ENCODE measurements at regions not wholly inside any gene's neighbourhood (a gene's known extent, or its start where the extent isn't known, plus 50 kb on each side); places are given as distances from the start of the nearest gene placed in this dataset.

GRCh38 chr6:163790266-163790840 is 375.8 kb downstream of the QKI start:
- DNase-seq (ENCODE audit: low read depth, low spot score) = no peak
- no peak overlapping the region for H3K27ac ChIP-seq

- DNase-seq (ENCODE audit: low read depth, low spot score) = no peak
- no peak overlapping the region for H3K27ac ChIP-seq
Measured at GRCh38 chr6:163789199-163789810, 374.8 kb downstream of the QKI start.

GRCh38 chr6:163786995-163787671 is 372.6 kb downstream of the QKI start:
- no peak for DNase-seq (ENCODE audit: low read depth, low spot score)
- H3K27ac ChIP-seq = no peak overlapping the region

- no peak overlapping the region for H3K27ac ChIP-seq
- DNase-seq (ENCODE audit: low read depth, low spot score) = no peak
Measured at GRCh38 chr6:163782436-163783003, 368.0 kb downstream of the QKI start.

- no peak overlapping the region for H3K27ac ChIP-seq
- DNase-seq (ENCODE audit: low read depth, low spot score) = no peak
Measured at GRCh38 chr6:163780994-163781393, 366.5 kb downstream of the QKI start.

- no peak for DNase-seq (ENCODE audit: low read depth, low spot score)
Measured at GRCh38 chr6:163779727-163780284, 365.3 kb downstream of the QKI start.

GRCh38 chr6:163777716-163778115 is 363.2 kb downstream of the QKI start:
- H3K27ac ChIP-seq = no peak overlapping the region

More at GRCh38 chr6:163779727-163780284, 365.3 kb downstream of the QKI start:
- no peak overlapping the region for H3K27ac ChIP-seq

GRCh38 chr6:163776906-163777686 is 362.6 kb downstream of the QKI start:
- H3K27ac ChIP-seq = no peak overlapping the region
- no peak for DNase-seq (ENCODE audit: low read depth, low spot score)

More at GRCh38 chr6:163777716-163778115, 363.2 kb downstream of the QKI start:
- no peak for DNase-seq (ENCODE audit: low read depth, low spot score)

- no peak overlapping the region for H3K27ac ChIP-seq
- DNase-seq (ENCODE audit: low read depth, low spot score) = no peak
Measured at GRCh38 chr6:163776196-163776905, 361.8 kb downstream of the QKI start.

GRCh38 chr6:163775313-163775712 is 360.8 kb downstream of the QKI start:
- no peak for DNase-seq (ENCODE audit: low read depth, low spot score)
- no peak overlapping the region for H3K27ac ChIP-seq

- H3K27ac ChIP-seq = no peak overlapping the region
- no peak for DNase-seq (ENCODE audit: low read depth, low spot score)
Measured at GRCh38 chr6:163774485-163774884, 360.0 kb downstream of the QKI start.

- DNase-seq (ENCODE audit: low read depth, low spot score) = no peak
- H3K27ac ChIP-seq = no peak overlapping the region
Measured at GRCh38 chr6:163773646-163774045, 359.1 kb downstream of the QKI start.

GRCh38 chr6:163772701-163773100 is 358.2 kb downstream of the QKI start:
- DNase-seq (ENCODE audit: low read depth, low spot score) = no peak
- no peak overlapping the region for H3K27ac ChIP-seq

- H3K27ac ChIP-seq = no peak overlapping the region
- no peak for DNase-seq (ENCODE audit: low read depth, low spot score)
Measured at GRCh38 chr6:163771180-163771579, 356.7 kb downstream of the QKI start.

GRCh38 chr6:163768905-163769304 is 354.4 kb downstream of the QKI start:
- no peak for DNase-seq (ENCODE audit: low read depth, low spot score)
- no peak overlapping the region for H3K27ac ChIP-seq

GRCh38 chr6:163766936-163767335 is 352.4 kb downstream of the QKI start:
- DNase-seq (ENCODE audit: low read depth, low spot score) = no peak
- no peak overlapping the region for H3K27ac ChIP-seq

- H3K27ac ChIP-seq = no peak overlapping the region
- DNase-seq (ENCODE audit: low read depth, low spot score) = no peak
Measured at GRCh38 chr6:163765335-163765734, 350.8 kb downstream of the QKI start.

GRCh38 chr6:163764565-163764964 is 350.0 kb downstream of the QKI start:
- DNase-seq (ENCODE audit: low read depth, low spot score) = no peak
- no peak overlapping the region for H3K27ac ChIP-seq

- no peak overlapping the region for H3K27ac ChIP-seq
- no peak for DNase-seq (ENCODE audit: low read depth, low spot score)
Measured at GRCh38 chr6:163761481-163761880, 347.0 kb downstream of the QKI start.

GRCh38 chr6:163760860-163761259 is 346.3 kb downstream of the QKI start:
- no peak overlapping the region for H3K27ac ChIP-seq
- no peak for DNase-seq (ENCODE audit: low read depth, low spot score)

Data from epithelial cell of prostate (primary cell).